Breast epithelium (tissue), 4 donors: ENCODE measurements at regions not wholly inside any gene's neighbourhood (a gene's known extent, or its start where the extent isn't known, plus 50 kb on each side); places are given as distances from the start of the nearest gene placed in this dataset.

Experiments
- DNase-seq, 2 donors: peaks; one replicate each; pipeline ENCODE4 v3.0.0-alpha.2; 2019; ENCODE audit warnings: low spot score in 2 of 2
- H3K27ac ChIP-seq, 2 donors: fragments of 200-600 bp; sonication (generic) in 1 of 2; one replicate each; pipeline ENCODE4 v1.5.1; 2016 to 2019; ENCODE audit warnings: mild to moderate bottlenecking in 1 of 2
- H3K27me3 ChIP-seq, 2 donors: fragments of 200-600 bp; sonication (generic) in 1 of 2; one replicate each; pipeline versions ENCODE4 v1.5.1 to v1.6.0; 2017 to 2019; ENCODE audit warnings: control low read depth in 1 of 2, mild to moderate bottlenecking in 1 of 2
- H3K36me3 ChIP-seq: fragments of 200-600 bp; one replicate; pipeline ENCODE4 v1.5.1; 2019
- H3K4me1 ChIP-seq, 2 donors: fragments of 200-600 bp; sonication (generic); one replicate each; pipeline ENCODE4 v1.5.1; 2016 to 2019; ENCODE audit warnings: control low read depth in 1 of 2
- H3K4me3 ChIP-seq, 3 donors: fragments of 200-600 bp; sonication (generic); 1 replicate in 2 of 3; 2 replicates in 1 of 3; pipeline ENCODE4 v1.5.1; 2016 to 2019; ENCODE audit warnings: mild to moderate bottlenecking in 3 of 3, moderate library complexity in 2 of 3
- H3K9me3 ChIP-seq, 2 donors: fragments of 200-600 bp; sonication (generic) in 1 of 2; one replicate each; pipeline ENCODE4 v1.5.1; 2016 to 2019; ENCODE audit warnings: control low read depth in 1 of 2
- POLR2A ChIP-seq: fragments of 450-650 bp; IDR thresholded peaks from one replicate; pipeline ENCODE4 v1.6.1; 2016; ENCODE audit warnings: antibody characterized with exemption, mild to moderate bottlenecking, moderate library complexity
- POLR2AphosphoS5 ChIP-seq, 3 donors: sonication (generic); formaldehyde crosslinking; IDR thresholded peaks; one replicate each; pipeline ENCODE4 v1.6.1; 2017; ENCODE audit warnings: antibody characterized with exemption in 3 of 3
- intact Hi-C: fragments of 100-400 bp; cut with DNase I; formaldehyde crosslinking; loops from one replicate; pipeline ENCODE4 v1.15.1; 2023; ENCODE audit warnings: low total_unique reads
- TF ChIP-seq, protein P1 (sequence below), 3 donors: fragments of 450-650 bp; IDR thresholded peaks; one replicate each; pipeline ENCODE4 v1.5.1; 2016 to 2017; ENCODE audit warnings: antibody characterized with exemption in 3 of 3, mild to moderate bottlenecking in 3 of 3, moderate library complexity in 3 of 3

- Histone ChIP-seq H3K27ac (no peak overlapping the region), H3K4me3 (no peak overlapping the region), H3K27me3 (no peaks in the 10 kb centered on the region), H3K36me3 (no peaks in the 10 kb centered on the region), H3K9me3 (no peaks in the 10 kb centered on the region), H3K4me1 (no peaks in the 10 kb centered on the region)
- intact Hi-C loops, result no loop called here
- TF ChIP-seq POLR2AphosphoS5 (IDR thresholded peaks at IDR 0.05) (no peak), POLR2A (no peak)
- TF ChIP-seq, protein P1, sequence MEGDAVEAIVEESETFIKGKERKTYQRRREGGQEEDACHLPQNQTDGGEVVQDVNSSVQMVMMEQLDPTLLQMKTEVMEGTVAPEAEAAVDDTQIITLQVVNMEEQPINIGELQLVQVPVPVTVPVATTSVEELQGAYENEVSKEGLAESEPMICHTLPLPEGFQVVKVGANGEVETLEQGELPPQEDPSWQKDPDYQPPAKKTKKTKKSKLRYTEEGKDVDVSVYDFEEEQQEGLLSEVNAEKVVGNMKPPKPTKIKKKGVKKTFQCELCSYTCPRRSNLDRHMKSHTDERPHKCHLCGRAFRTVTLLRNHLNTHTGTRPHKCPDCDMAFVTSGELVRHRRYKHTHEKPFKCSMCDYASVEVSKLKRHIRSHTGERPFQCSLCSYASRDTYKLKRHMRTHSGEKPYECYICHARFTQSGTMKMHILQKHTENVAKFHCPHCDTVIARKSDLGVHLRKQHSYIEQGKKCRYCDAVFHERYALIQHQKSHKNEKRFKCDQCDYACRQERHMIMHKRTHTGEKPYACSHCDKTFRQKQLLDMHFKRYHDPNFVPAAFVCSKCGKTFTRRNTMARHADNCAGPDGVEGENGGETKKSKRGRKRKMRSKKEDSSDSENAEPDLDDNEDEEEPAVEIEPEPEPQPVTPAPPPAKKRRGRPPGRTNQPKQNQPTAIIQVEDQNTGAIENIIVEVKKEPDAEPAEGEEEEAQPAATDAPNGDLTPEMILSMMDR (IDR thresholded peaks at IDR 0.05), result no peak
- no peak for DNase-seq
Observed at GRCh38 chr5:61617995-61618525, 286.0 kb downstream of the ZSWIM6 start.

DNA sequence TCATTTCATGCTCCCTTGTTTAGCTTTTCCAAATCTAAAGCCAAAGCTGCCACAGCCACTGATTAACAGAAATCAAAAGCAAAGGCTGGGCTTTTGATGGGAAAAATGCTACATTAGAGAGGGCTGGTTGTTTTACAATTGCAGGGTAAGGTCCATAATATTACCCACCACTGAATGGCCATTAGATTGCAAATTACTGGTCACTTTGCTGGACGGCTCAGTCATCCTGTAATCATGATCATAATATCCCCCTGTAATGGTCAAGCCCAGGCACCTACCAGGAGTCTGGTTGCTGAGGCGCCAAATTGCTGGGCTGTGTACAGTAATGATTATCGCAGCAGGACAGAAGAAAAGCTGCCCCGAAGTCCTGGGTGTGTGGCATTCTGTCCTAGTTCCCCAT is 286.5 kb downstream of the ZSWIM6 start:
- Histone ChIP-seq H3K9me3 (no peaks in the 10 kb centered on the region), H3K27me3 (no peaks in the 10 kb centered on the region), H3K36me3 (no peaks in the 10 kb centered on the region), H3K4me3 (no peak overlapping the region), H3K4me1 (no peaks in the 10 kb centered on the region), H3K27ac (no peak overlapping the region)
- no peak for DNase-seq
- intact Hi-C loops, result no loop called here
- TF ChIP-seq, protein P1 (IDR thresholded peaks at IDR 0.05), result no peak
- TF ChIP-seq POLR2A, result no peak
- no peak for TF ChIP-seq POLR2AphosphoS5 (IDR thresholded peaks at IDR 0.05)

DNA sequence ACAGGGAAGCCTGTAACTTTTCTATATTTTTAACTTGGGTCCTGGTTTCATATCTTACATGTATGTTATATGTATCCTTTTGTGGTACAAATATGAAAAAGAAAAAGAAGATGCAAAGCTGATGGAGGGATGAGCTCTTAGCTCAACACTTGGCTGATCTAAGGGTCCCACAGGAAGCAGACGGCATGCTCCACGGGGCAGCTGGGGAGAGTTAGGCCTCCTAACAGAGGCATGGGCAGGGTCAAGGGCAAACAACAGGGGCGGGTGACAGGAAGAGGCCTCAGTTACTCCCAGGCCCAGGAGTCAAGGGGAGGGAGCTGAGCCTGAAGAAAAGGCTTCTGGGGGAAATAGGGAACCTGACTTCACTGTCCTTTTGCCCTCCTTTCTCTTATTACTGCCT is 287.2 kb downstream of the ZSWIM6 start:
- peak overlapping the region in 1 of 2 donors; percentile 43 for H3K27ac ChIP-seq
- H3K4me3 ChIP-seq, result no peak overlapping the region
- TF ChIP-seq POLR2A, result no peak
- TF ChIP-seq POLR2AphosphoS5 (IDR thresholded peaks at IDR 0.05), result no peak
- DNase-seq, result no peak
- no peaks in the 10 kb centered on the region for H3K9me3 ChIP-seq
- H3K27me3 ChIP-seq, result no peaks in the 10 kb centered on the region
- H3K4me1 ChIP-seq, result no peaks in the 10 kb centered on the region
- intact Hi-C loops, result no loop called here
- H3K36me3 ChIP-seq, result no peaks in the 10 kb centered on the region

- no peak overlapping the region for H3K4me3 ChIP-seq
- TF ChIP-seq, protein P1 (IDR thresholded peaks at IDR 0.05), result no peak
- TF ChIP-seq POLR2AphosphoS5 (IDR thresholded peaks at IDR 0.05), result no peak
- intact Hi-C loops, result no loop called here
Observed at GRCh38 chr5:61619777-61620518, 287.9 kb downstream of the ZSWIM6 start.

GRCh38 chr5:61620699-61621182 is 288.7 kb downstream of the ZSWIM6 start:
- H3K27ac ChIP-seq, result peak overlapping the region in 1 of 2 donors; percentile 43
- intact Hi-C loops, result no loop called here

More at GRCh38 chr5:61619777-61620518, 287.9 kb downstream of the ZSWIM6 start:
- Histone ChIP-seq H3K27me3 (no peaks in the 10 kb centered on the region), H3K27ac (peak overlapping the region; percentile 29 to 43), H3K4me1 (no peaks in the 10 kb centered on the region), H3K36me3 (no peaks in the 10 kb centered on the region), H3K9me3 (no peaks in the 10 kb centered on the region)
- no peak for DNase-seq

More at GRCh38 chr5:61620699-61621182, 288.7 kb downstream of the ZSWIM6 start:
- TF ChIP-seq POLR2AphosphoS5 (IDR thresholded peaks at IDR 0.05) (no peak), POLR2A (no peak)
- TF ChIP-seq, protein P1 (IDR thresholded peaks at IDR 0.05), result no peak
- Histone ChIP-seq H3K4me1 (no peaks in the 10 kb centered on the region), H3K4me3 (no peak overlapping the region), H3K36me3 (no peaks in the 10 kb centered on the region), H3K27me3 (no peaks in the 10 kb centered on the region), H3K9me3 (no peaks in the 10 kb centered on the region)
- DNase-seq, result no peak
